GM18873 (cell line): ENCODE measurements at regions not wholly inside any gene's neighbourhood (a gene's known extent, or its start where the extent isn't known, plus 50 kb on each side); places are given as distances from the start of the nearest gene placed in this dataset.

Experiments used
- ATAC-seq: cut with Tn5 transposase; IDR thresholded peaks from one replicate; pipeline ENCODE4 v1.9.1; 2021; ENCODE audit warnings: mild to moderate bottlenecking, moderate library complexity, moderate number of reproducible peaks; ENCODE audit not compliant: unreplicated experiment, low FRiP score

GRCh38 chr9:737400-738120, 103.9 kb upstream of the DMRT1 start:
- no peak for ATAC-seq

- ATAC-seq, result no peak
Measured at GRCh38 chr9:738209-738915, 103.1 kb upstream of the DMRT1 start.

GRCh38 chr9:739362-739761, 102.1 kb upstream of the DMRT1 start:
- no peak for ATAC-seq

GRCh38 chr9:740221-740620, 101.3 kb upstream of the DMRT1 start:
- ATAC-seq, result no peak

GRCh38 chr9:742104-742503, 99.4 kb upstream of the DMRT1 start:
- ATAC-seq, result no peak

- ATAC-seq, result no peak
Measured at GRCh38 chr9:742914-743589, 98.4 kb upstream of the DMRT1 start.

GRCh38 chr9:744046-744712, 97.3 kb upstream of the DMRT1 start:
- no peak for ATAC-seq

- ATAC-seq, result no peak
Measured at GRCh38 chr9:744790-745484, 96.6 kb upstream of the DMRT1 start.

GRCh38 chr9:745761-746380, 95.6 kb upstream of the DMRT1 start:
- ATAC-seq, result no peak

GRCh38 chr9:746661-747434, 94.6 kb upstream of the DMRT1 start:
- no peak for ATAC-seq

- no peak for ATAC-seq
Measured at GRCh38 chr9:747567-747966, 93.9 kb upstream of the DMRT1 start.

- ATAC-seq, result no peak
Measured at GRCh38 chr9:748861-749497, 92.5 kb upstream of the DMRT1 start.

- ATAC-seq, result no peak
Measured at GRCh38 chr9:749716-750115, 91.8 kb upstream of the DMRT1 start.

- no peak for ATAC-seq
Measured at GRCh38 chr9:750249-750967, 91.1 kb upstream of the DMRT1 start.

- ATAC-seq, result peak; percentile 84
Measured at GRCh38 chr9:751137-752051, 90.1 kb upstream of the DMRT1 start.

- no peak for ATAC-seq
Measured at GRCh38 chr9:752201-752600, 89.3 kb upstream of the DMRT1 start.

- no peak for ATAC-seq
Measured at GRCh38 chr9:752681-753200, 88.8 kb upstream of the DMRT1 start.
